ENCODE measurements at regions not wholly inside any gene's neighbourhood (a gene's known extent, or its start where the extent isn't known, plus 50 kb on each side); places are given as distances from the start of the nearest gene placed in this dataset.
"Not testable (repeated sequence)": the region's sequence is repeated elsewhere in the genome, so short reads cannot be mapped to it uniquely, and the experiment has no call there.

DNA sequence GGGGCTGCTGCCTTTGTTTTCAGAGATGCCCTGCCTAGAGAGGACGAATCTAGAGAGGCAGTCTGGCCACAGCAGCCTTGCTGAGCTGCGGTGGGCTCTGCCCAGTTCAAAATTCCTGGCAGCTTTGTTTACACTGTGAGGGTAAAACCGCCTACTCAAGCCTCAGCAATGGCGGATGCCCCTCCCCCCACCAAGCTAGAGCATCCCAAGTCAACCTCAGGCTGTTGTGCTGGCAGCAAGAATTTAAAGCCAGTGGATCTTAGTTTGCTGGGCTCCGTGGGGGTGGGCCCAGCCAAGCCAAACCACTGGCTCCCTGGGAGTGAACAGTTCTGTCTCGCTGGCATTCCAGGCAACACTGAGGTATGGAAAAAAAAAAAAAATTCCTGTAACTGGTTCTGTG, 970.9 kb downstream of the TBC1D32 start:
- TF ChIP-seq, protein P1, sequence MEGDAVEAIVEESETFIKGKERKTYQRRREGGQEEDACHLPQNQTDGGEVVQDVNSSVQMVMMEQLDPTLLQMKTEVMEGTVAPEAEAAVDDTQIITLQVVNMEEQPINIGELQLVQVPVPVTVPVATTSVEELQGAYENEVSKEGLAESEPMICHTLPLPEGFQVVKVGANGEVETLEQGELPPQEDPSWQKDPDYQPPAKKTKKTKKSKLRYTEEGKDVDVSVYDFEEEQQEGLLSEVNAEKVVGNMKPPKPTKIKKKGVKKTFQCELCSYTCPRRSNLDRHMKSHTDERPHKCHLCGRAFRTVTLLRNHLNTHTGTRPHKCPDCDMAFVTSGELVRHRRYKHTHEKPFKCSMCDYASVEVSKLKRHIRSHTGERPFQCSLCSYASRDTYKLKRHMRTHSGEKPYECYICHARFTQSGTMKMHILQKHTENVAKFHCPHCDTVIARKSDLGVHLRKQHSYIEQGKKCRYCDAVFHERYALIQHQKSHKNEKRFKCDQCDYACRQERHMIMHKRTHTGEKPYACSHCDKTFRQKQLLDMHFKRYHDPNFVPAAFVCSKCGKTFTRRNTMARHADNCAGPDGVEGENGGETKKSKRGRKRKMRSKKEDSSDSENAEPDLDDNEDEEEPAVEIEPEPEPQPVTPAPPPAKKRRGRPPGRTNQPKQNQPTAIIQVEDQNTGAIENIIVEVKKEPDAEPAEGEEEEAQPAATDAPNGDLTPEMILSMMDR (conservative IDR thresholded peaks at IDR 0.05; ENCODE audit: low read depth, low read length) = no peak
- TF ChIP-seq EZH2 (IDR thresholded peaks at IDR 0.05; ENCODE audit: borderline replicate concordance, low read depth, low read length, poor library complexity, severe bottlenecking) = no peak
- H3K9me3 ChIP-seq (ENCODE audit: low read depth, low read length, poor library complexity, severe bottlenecking) = no peaks in the 10 kb centered on the region
- no peak overlapping the region for H3K27ac ChIP-seq (ENCODE audit: low read depth, low read length, poor library complexity, severe bottlenecking)
- no peaks in the 10 kb centered on the region for H3K27me3 ChIP-seq (replicated peaks; ENCODE audit: insufficient read depth, low read depth, low read length, poor library complexity)
- H3K36me3 ChIP-seq (ENCODE audit: insufficient read depth, low read length, poor library complexity, severe bottlenecking) = no peaks in the 10 kb centered on the region
- no peak overlapping the region for H3K4me3 ChIP-seq (ENCODE audit: low read depth, low read length, poor library complexity, severe bottlenecking)
- no peak for DNase-seq (ENCODE audit: low spot score)
- intact Hi-C loops (cut with micrococcal nuclease; ENCODE audit: unreplicated experiment) = no loop called here
- ChIA-PET POLR2A (ENCODE audit: low non-redundant PET) (no interaction called here), CTCF (no interaction called here)
- BruUV-seq (replicated peaks) = no TSS peak
- H3K4me1 ChIP-seq (ENCODE audit: insufficient read depth, low read length, poor library complexity, severe bottlenecking) = no peaks in the 10 kb centered on the region

- H3K9me3 ChIP-seq (ENCODE audit: low read depth, low read length, poor library complexity, severe bottlenecking); H3K27me3 ChIP-seq (replicated peaks; ENCODE audit: insufficient read depth, low read depth, low read length, poor library complexity); POLR2A ChIA-PET (ENCODE audit: low non-redundant PET); H3K27ac ChIP-seq (ENCODE audit: low read depth, low read length, poor library complexity, severe bottlenecking); intact Hi-C loops (cut with micrococcal nuclease; ENCODE audit: unreplicated experiment); BruUV-seq (replicated peaks); DNase-seq (ENCODE audit: low spot score); H3K36me3 ChIP-seq (ENCODE audit: insufficient read depth, low read length, poor library complexity, severe bottlenecking); CTCF ChIA-PET; H3K4me3 ChIP-seq (ENCODE audit: low read depth, low read length, poor library complexity, severe bottlenecking); H3K4me1 ChIP-seq (ENCODE audit: insufficient read depth, low read length, poor library complexity, severe bottlenecking): not testable (repeated sequence)
Observed at GRCh38 chr6:120358535-120358934, 975.7 kb downstream of the TBC1D32 start.

- intact Hi-C loops (cut with micrococcal nuclease; ENCODE audit: unreplicated experiment) = no loop called here
- POLR2A ChIA-PET (ENCODE audit: low non-redundant PET) = no interaction called here
- Histone ChIP-seq H3K27me3 (replicated peaks; ENCODE audit: insufficient read depth, low read depth, low read length, poor library complexity) (no peaks in the 10 kb centered on the region), H3K4me1 (ENCODE audit: insufficient read depth, low read length, poor library complexity, severe bottlenecking) (no peaks in the 10 kb centered on the region), H3K4me3 (ENCODE audit: low read depth, low read length, poor library complexity, severe bottlenecking) (no peak overlapping the region), H3K36me3 (ENCODE audit: insufficient read depth, low read length, poor library complexity, severe bottlenecking) (no peaks in the 10 kb centered on the region), H3K9me3 (ENCODE audit: low read depth, low read length, poor library complexity, severe bottlenecking) (no peaks in the 10 kb centered on the region), H3K27ac (ENCODE audit: low read depth, low read length, poor library complexity, severe bottlenecking) (no peak overlapping the region)
- no peak for TF ChIP-seq EZH2 (IDR thresholded peaks at IDR 0.05; ENCODE audit: borderline replicate concordance, low read depth, low read length, poor library complexity, severe bottlenecking)
- TF ChIP-seq, protein P1 (conservative IDR thresholded peaks at IDR 0.05; ENCODE audit: low read depth, low read length) = no peak
- BruUV-seq (replicated peaks) = no TSS peak
- CTCF ChIA-PET = no interaction called here
- no peak for DNase-seq (ENCODE audit: low spot score)
Observed at GRCh38 chr6:120357447-120357846, 976.8 kb downstream of the TBC1D32 start.

DNA sequence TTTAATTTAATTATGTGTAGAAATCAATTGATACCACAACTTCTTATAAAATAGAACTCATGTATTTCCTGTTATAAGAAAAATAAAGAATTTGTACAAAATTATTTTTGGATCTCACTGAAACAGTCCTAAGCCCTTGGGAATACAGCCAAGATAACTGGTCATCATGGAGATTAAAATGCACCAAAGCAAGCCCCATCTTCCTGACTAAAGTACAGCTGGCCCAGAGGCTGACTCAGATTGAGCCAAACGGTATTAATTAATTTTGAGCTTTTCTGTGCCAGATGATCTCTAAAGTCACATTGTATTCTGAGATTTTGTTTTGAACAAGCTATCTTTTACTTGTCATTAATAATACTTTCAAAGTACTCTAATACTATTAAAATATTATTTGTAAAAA, 978.5 kb downstream of the TBC1D32 start:
- Histone ChIP-seq H3K27me3 (replicated peaks; ENCODE audit: insufficient read depth, low read depth, low read length, poor library complexity) (no peaks in the 10 kb centered on the region), H3K4me1 (ENCODE audit: insufficient read depth, low read length, poor library complexity, severe bottlenecking) (no peaks in the 10 kb centered on the region), H3K27ac (ENCODE audit: low read depth, low read length, poor library complexity, severe bottlenecking) (no peak overlapping the region), H3K36me3 (ENCODE audit: insufficient read depth, low read length, poor library complexity, severe bottlenecking) (no peaks in the 10 kb centered on the region), H3K9me3 (ENCODE audit: low read depth, low read length, poor library complexity, severe bottlenecking) (peaks cover 5% of the 10 kb centered on the region), H3K4me3 (ENCODE audit: low read depth, low read length, poor library complexity, severe bottlenecking) (no peak overlapping the region)
- BruUV-seq (replicated peaks) = no TSS peak
- intact Hi-C loops (cut with micrococcal nuclease; ENCODE audit: unreplicated experiment) = no loop called here
- ChIA-PET POLR2A (ENCODE audit: low non-redundant PET) (no interaction called here), CTCF (no interaction called here)
- TF ChIP-seq, protein P1 (conservative IDR thresholded peaks at IDR 0.05; ENCODE audit: low read depth, low read length) = no peak
- no peak for DNase-seq (ENCODE audit: low spot score)
